ENCODE measurements at regions not wholly inside any gene's neighbourhood (a gene's known extent, or its start where the extent isn't known, plus 50 kb on each side); places are given as distances from the start of the nearest gene placed in this dataset.

GRCh38 chr12:63351370-63351769 lies 200.4 kb upstream of the AVPR1A start:
- TF ChIP-seq, protein P1, sequence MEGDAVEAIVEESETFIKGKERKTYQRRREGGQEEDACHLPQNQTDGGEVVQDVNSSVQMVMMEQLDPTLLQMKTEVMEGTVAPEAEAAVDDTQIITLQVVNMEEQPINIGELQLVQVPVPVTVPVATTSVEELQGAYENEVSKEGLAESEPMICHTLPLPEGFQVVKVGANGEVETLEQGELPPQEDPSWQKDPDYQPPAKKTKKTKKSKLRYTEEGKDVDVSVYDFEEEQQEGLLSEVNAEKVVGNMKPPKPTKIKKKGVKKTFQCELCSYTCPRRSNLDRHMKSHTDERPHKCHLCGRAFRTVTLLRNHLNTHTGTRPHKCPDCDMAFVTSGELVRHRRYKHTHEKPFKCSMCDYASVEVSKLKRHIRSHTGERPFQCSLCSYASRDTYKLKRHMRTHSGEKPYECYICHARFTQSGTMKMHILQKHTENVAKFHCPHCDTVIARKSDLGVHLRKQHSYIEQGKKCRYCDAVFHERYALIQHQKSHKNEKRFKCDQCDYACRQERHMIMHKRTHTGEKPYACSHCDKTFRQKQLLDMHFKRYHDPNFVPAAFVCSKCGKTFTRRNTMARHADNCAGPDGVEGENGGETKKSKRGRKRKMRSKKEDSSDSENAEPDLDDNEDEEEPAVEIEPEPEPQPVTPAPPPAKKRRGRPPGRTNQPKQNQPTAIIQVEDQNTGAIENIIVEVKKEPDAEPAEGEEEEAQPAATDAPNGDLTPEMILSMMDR (IDR thresholded peaks at IDR 0.05) = no peak
- TF ChIP-seq POLR2A (IDR thresholded peaks at IDR 0.05) (no peak), EP300 (IDR thresholded peaks at IDR 0.05) (no peak)
